Psoas muscle (tissue), 7 donors: ENCODE measurements at regions not wholly inside any gene's neighbourhood (a gene's known extent, or its start where the extent isn't known, plus 50 kb on each side); places are given as distances from the start of the nearest gene placed in this dataset.
A peak's percentile ranks its signal among the peaks of the same experiment; 100 is the strongest.
"Not testable (repeated sequence)": the region's sequence is repeated elsewhere in the genome, so short reads cannot be mapped to it uniquely, and the experiment has no call there.

Experiments
- ATAC-seq, 4 donors: fragments of 200-7000 bp; cut with Tn5 transposase; one replicate each; pipeline ENCODE4 v1.9.1; 2020; ENCODE audit warnings: moderate library complexity in 3 of 4, mild to moderate bottlenecking in 2 of 4
- DNase-seq, 2 donors: peaks; one replicate each; pipeline ENCODE4 v3.0.0-alpha.2; 2020
- H3K27ac ChIP-seq: fragments of 200-600 bp; one replicate; pipeline ENCODE4 v1.8.0; 2022
- H3K27me3 ChIP-seq, 3 donors: fragments of 200-600 bp in 1 of 3; one replicate each; pipeline versions ENCODE4 v1.6.1 to v1.8.0; 2013 to 2022; ENCODE audit warnings: low read length in 2 of 3, mild to moderate bottlenecking in 2 of 3, moderate library complexity in 1 of 3; ENCODE audit not compliant: insufficient read depth in 3 of 3
- H3K36me3 ChIP-seq, 2 donors: fragments of 200-600 bp in 1 of 2; one replicate each; pipeline versions ENCODE4 v1.6.1 to v1.8.0; 2013 to 2022; ENCODE audit warnings: low read depth in 1 of 2, mild to moderate bottlenecking in 1 of 2, moderate library complexity in 1 of 2; ENCODE audit not compliant: insufficient read depth in 1 of 2
- H3K4me1 ChIP-seq: fragments of 200-600 bp; one replicate; pipeline ENCODE4 v1.8.0; 2022
- H3K4me3 ChIP-seq: fragments of 200-600 bp; one replicate; pipeline ENCODE4 v1.8.0; 2022; ENCODE audit warnings: mild to moderate bottlenecking
- H3K9me3 ChIP-seq: fragments of 200-600 bp; one replicate; pipeline ENCODE4 v1.8.0; 2022
- WGBS, 3 donors: extraction: QIAGEN DNeasy Blood & Tissue Kit; methylation state at CpG; one replicate each; pipeline versions ENCODE4 v1.1.6 to v1.1.7; 2013; 5-methylcytosine and 5-hydroxymethylcytosine counted together
- intact Hi-C, 2 donors: fragments of 100-400 bp; cut with DNase I; formaldehyde crosslinking; loops; one replicate each; pipeline versions ENCODE4 v1.11.0 to v1.14.2; 2022
- donor health status: healthy with polysubstance abuse.
- donor health status: DM: no; HTN: no; CAD: no; lungs with moderate emphysema.
- donor health status: Bipolar disorder and iron deficiency.
- donor health status: healthy.
- donor health status: DM: yes; HTN: yes; CAD: no.
- donor health status: DM: no; HTN: no; CAD: no.
- donor health status: DM: yes; HTN: yes; CAD: no.

DNA sequence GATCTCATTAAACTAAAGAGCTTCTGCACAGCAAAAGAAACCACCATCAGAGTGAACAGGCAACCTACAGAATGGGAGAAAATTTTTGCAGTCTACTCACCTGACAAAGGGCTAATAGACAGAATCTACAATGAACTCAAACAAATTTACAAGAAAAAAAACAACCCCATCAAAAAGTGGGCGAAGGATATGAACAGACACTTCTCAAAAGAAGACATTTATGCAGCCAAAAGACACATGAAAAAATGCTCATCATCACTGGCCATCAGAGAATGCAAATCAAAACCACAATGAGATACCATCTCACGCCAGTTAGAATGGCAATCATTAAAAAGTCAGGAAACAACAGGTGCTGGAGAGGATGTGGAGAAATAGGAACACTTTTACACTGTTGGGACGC lies 67.6 kb upstream of the PDPR start:
- H3K4me3 ChIP-seq, H3K4me1 ChIP-seq, H3K36me3 ChIP-seq, H3K27ac ChIP-seq, intact Hi-C loops, H3K27me3 ChIP-seq, DNase-seq, H3K9me3 ChIP-seq, ATAC-seq: not testable (repeated sequence)
- 92 to 100% (median 100%) methylated on average over 1 of the region's 3 CpGs for WGBS, 3 donors

GRCh38 chr16:70048083-70048482 lies 66.0 kb upstream of the PDPR start:
- H3K36me3 ChIP-seq, H3K27me3 ChIP-seq, intact Hi-C loops, ATAC-seq, DNase-seq, H3K4me3 ChIP-seq, H3K9me3 ChIP-seq, H3K27ac ChIP-seq, H3K4me1 ChIP-seq: not testable (repeated sequence)
- WGBS, 3 donors = 62 to 69% (median 69%) methylated on average over 3 of the region's 3 CpGs

DNA sequence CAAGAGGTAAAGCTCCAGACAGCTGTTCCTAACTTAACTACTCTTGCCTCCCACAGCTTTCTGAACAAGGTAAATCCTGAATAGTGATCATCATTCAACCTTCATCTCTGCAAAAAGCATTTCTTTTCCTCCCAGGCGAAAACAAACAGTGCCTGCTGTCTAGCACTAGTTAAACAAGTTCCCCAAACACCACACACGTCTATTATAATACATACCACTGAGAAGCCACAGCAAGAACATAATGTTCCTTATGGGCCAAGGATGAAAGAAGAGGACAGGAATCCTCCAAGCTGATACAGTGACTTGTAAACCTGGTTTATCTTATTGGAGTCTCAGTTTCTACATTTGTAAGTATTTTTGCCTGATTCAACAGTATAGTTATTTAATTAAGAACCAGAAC lies 56.1 kb upstream of the PDPR start:
- peak in 3 of 4 donors; percentile 50 to 65 (median 56) for ATAC-seq

DNA sequence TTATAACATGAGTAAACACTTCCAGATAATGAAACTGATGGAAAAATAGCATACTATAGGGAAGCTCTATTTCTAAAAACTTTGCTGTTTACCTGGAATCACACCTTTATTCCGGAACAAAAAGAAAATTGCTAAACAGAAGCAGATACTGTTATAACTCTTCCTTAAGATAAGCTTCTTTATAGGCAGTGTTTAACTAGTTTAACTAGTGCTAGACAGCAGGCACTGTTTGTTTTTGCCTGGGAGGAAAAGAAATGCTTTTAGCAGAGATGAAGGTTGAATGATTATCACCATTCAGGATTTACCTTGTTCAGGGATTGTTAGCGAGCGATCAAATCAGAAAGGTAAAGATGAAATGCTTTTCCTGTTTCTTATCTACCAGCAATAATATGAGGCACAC lies 54.7 kb upstream of the PDPR start:
- H3K4me1 ChIP-seq, intact Hi-C loops: not testable (repeated sequence)

More for the DNA sequence above, 56.1 kb upstream of the PDPR start:
- H3K27me3 ChIP-seq, H3K36me3 ChIP-seq, intact Hi-C loops, H3K4me1 ChIP-seq, H3K27ac ChIP-seq, DNase-seq, H3K4me3 ChIP-seq, H3K9me3 ChIP-seq: not testable (repeated sequence)
- 10 to 22% methylated on average over 1 of the region's 2 CpGs; no CpG with 5 or more reads in 1 of the 3 donors for WGBS, 3 donors

GRCh38 chr16:70060521-70061027 lies 53.6 kb upstream of the PDPR start:
- WGBS, 3 donors = 83 to 91% (median 87%) methylated on average over 8 of the region's 8 CpGs

More for the DNA sequence above, 54.7 kb upstream of the PDPR start:
- H3K27me3 ChIP-seq, H3K36me3 ChIP-seq, H3K27ac ChIP-seq, H3K4me3 ChIP-seq, H3K9me3 ChIP-seq, DNase-seq, ATAC-seq: not testable (repeated sequence)
- WGBS, 3 donors = 95 to 98% (median 97%) methylated on average over 3 of the region's 3 CpGs

GRCh38 chr16:70061671-70062218 lies 52.4 kb upstream of the PDPR start:
- H3K27ac ChIP-seq, H3K4me3 ChIP-seq, intact Hi-C loops, H3K27me3 ChIP-seq, H3K9me3 ChIP-seq, DNase-seq, H3K36me3 ChIP-seq, ATAC-seq, H3K4me1 ChIP-seq: not testable (repeated sequence)
- 75 to 84% (median 81%) methylated on average over 7 of the region's 7 CpGs for WGBS, 3 donors

More at GRCh38 chr16:70060521-70061027, 53.6 kb upstream of the PDPR start:
- H3K27me3 ChIP-seq, H3K27ac ChIP-seq, DNase-seq, H3K9me3 ChIP-seq, H3K36me3 ChIP-seq, H3K4me3 ChIP-seq, H3K4me1 ChIP-seq, ATAC-seq, intact Hi-C loops: not testable (repeated sequence)

DNA sequence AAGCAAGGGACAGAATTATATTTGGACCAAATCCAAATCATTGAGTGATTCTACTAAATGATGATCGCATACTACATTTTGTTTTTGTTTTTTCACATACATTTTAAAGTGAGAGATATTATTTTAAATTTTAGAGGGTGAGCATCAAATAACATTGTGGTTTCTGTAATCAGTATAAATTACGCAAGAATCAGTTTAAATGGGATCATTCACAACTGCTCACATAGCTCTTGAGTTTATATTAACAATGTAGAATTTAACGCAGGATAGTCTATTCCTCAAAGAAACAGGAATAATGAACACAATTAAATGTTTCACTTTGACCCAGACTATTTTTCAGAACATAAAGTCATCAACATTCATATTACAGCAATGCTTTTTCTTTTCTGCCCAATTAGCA lies 51.2 kb upstream of the PDPR start:
- DNase-seq, ATAC-seq, H3K27me3 ChIP-seq, H3K27ac ChIP-seq, H3K4me3 ChIP-seq, intact Hi-C loops, H3K9me3 ChIP-seq, H3K36me3 ChIP-seq, H3K4me1 ChIP-seq: not testable (repeated sequence)
- WGBS, 3 donors = 85 to 97% (median 91%) methylated on average over 3 of the region's 3 CpGs
